Parathyroid adenoma (tissue), 2 donors: ENCODE measurements at regions not wholly inside any gene's neighbourhood (a gene's known extent, or its start where the extent isn't known, plus 50 kb on each side); places are given as distances from the start of the nearest gene placed in this dataset.

ENCODE experiments used
- H2AFZ ChIP-seq: fragments of 300-600 bp; sonication (generic); one replicate; pipeline ENCODE4 v1.7.0; 2017; ENCODE audit warnings: antibody characterized with exemption, mild to moderate bottlenecking
- H3K27ac ChIP-seq: fragments of 300-600 bp; sonication (generic); one replicate; pipeline ENCODE4 v1.7.0; 2017
- H3K27me3 ChIP-seq: fragments of 300-600 bp; sonication (generic); one replicate; pipeline ENCODE4 v1.7.0; 2017; ENCODE audit warnings: low read length; ENCODE audit not compliant: control insufficient read depth, insufficient read depth
- H3K36me3 ChIP-seq: fragments of 300-600 bp; sonication (generic); one replicate; pipeline ENCODE4 v1.7.0; 2017; ENCODE audit warnings: low read length; ENCODE audit not compliant: control insufficient read depth, insufficient read depth
- H3K4me1 ChIP-seq: fragments of 300-600 bp; sonication (generic); one replicate; pipeline ENCODE4 v1.7.0; 2017; ENCODE audit warnings: control low read depth
- H3K4me2 ChIP-seq: fragments of 300-600 bp; sonication (generic); one replicate; pipeline ENCODE4 v1.7.0; 2017; ENCODE audit warnings: low read length
- H3K4me3 ChIP-seq: fragments of 300-600 bp; sonication (generic); one replicate; pipeline ENCODE4 v1.7.0; 2017; ENCODE audit warnings: low read depth, low read length
- H3K79me2 ChIP-seq: fragments of 300-600 bp; sonication (generic); one replicate; pipeline ENCODE4 v1.7.0; 2017; ENCODE audit warnings: control low read depth
- H3K9ac ChIP-seq: fragments of 300-600 bp; sonication (generic); one replicate; pipeline ENCODE4 v1.7.0; 2017; ENCODE audit warnings: mild to moderate bottlenecking
- H3K9me3 ChIP-seq: fragments of 300-600 bp; sonication (generic); one replicate; pipeline ENCODE4 v1.7.0; 2017; ENCODE audit warnings: low read length; ENCODE audit not compliant: control insufficient read depth
- CTCF ChIP-seq: fragments of 300-600 bp; sonication (generic); IDR thresholded peaks from one replicate; pipeline ENCODE4 v1.7.0; 2017; ENCODE audit warnings: antibody characterized with exemption, mild to moderate bottlenecking
- donor health status: primary hyperparathyroidism.

- Histone ChIP-seq H3K27me3 (no peaks in the 10 kb centered on the region), H3K9ac (no peak overlapping the region), H3K4me3 (no peak overlapping the region), H3K79me2 (no peaks in the 10 kb centered on the region), H3K4me2 (no peak overlapping the region), H2AFZ (no peak overlapping the region), H3K36me3 (no peaks in the 10 kb centered on the region), H3K27ac (no peak overlapping the region), H3K4me1 (no peaks in the 10 kb centered on the region), H3K9me3 (no peaks in the 10 kb centered on the region)
- TF ChIP-seq CTCF: no peak
Measured at GRCh38 chr2:117071556-117072102, 742.9 kb upstream of the DDX18 start.

- H3K4me2 ChIP-seq: no peak overlapping the region
- no peaks in the 10 kb centered on the region for H3K9me3 ChIP-seq
- no peak for TF ChIP-seq CTCF
- H3K4me1 ChIP-seq: no peaks in the 10 kb centered on the region
- no peaks in the 10 kb centered on the region for H3K36me3 ChIP-seq
- no peaks in the 10 kb centered on the region for H3K27me3 ChIP-seq
- no peak overlapping the region for H3K27ac ChIP-seq
- no peaks in the 10 kb centered on the region for H3K79me2 ChIP-seq
- no peak overlapping the region for H3K9ac ChIP-seq
- H2AFZ ChIP-seq: no peak overlapping the region
- no peak overlapping the region for H3K4me3 ChIP-seq
Measured at GRCh38 chr2:117074756-117075155, 739.7 kb upstream of the DDX18 start.

DNA sequence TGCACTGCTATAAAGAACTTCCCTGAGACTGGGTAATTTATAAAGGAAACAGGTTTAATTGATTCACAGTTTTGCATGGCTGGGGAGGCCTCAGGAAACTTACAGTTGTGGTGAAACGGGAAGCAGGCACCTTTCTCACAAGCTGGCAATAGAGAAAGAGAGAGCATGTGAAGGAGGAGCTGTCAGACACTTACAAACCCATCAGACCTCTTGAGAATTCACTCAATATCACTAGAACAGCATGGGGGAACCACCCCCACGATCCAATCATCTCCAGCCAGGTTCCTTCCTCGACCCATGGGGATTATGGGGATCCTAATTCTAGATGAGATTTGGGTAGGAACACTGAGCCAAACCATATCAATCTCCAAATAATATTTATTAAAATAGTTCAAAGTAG lies 729.2 kb upstream of the DDX18 start:
- no peak for TF ChIP-seq CTCF

DNA sequence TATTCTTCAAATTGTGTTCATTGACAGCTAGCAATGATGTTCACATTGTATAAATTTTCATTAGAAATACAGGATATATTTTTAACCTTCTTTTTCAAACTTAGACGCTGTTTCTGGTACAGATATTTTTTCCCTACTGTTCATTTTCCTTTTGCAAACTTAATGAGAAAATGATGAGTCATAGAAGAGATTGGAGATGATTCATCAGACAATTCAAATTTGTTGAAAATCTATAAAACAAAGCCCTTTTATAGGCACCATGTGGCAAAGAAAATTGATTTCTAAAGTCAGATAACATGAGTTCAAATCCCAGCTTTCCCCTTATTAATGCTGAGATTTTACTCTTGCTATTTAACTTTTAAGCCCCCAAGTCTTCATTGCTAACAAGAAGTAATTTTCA lies 728.8 kb upstream of the DDX18 start:
- H2AFZ ChIP-seq: no peak overlapping the region
- H3K4me1 ChIP-seq: no peaks in the 10 kb centered on the region
- no peak overlapping the region for H3K9ac ChIP-seq
- H3K36me3 ChIP-seq: no peaks in the 10 kb centered on the region
- H3K79me2 ChIP-seq: no peaks in the 10 kb centered on the region
- no peak overlapping the region for H3K4me2 ChIP-seq
- no peak overlapping the region for H3K4me3 ChIP-seq
- H3K27ac ChIP-seq: no peak overlapping the region
- no peaks in the 10 kb centered on the region for H3K27me3 ChIP-seq
- peaks cover 4% of the 10 kb centered on the region for H3K9me3 ChIP-seq
- no peak for TF ChIP-seq CTCF

More for the DNA sequence above, 729.2 kb upstream of the DDX18 start:
- Histone ChIP-seq H3K9ac (no peak overlapping the region), H2AFZ (no peak overlapping the region), H3K4me1 (no peaks in the 10 kb centered on the region), H3K9me3 (peaks cover 4% of the 10 kb centered on the region), H3K27ac (no peak overlapping the region), H3K4me3 (no peak overlapping the region), H3K79me2 (no peaks in the 10 kb centered on the region), H3K4me2 (no peak overlapping the region), H3K27me3 (no peaks in the 10 kb centered on the region), H3K36me3 (no peaks in the 10 kb centered on the region)

- H3K79me2 ChIP-seq: no peaks in the 10 kb centered on the region
- H3K9me3 ChIP-seq: peaks cover 4% of the 10 kb centered on the region
- H3K27ac ChIP-seq: no peak overlapping the region
- H2AFZ ChIP-seq: no peak overlapping the region
- H3K4me2 ChIP-seq: no peak overlapping the region
- no peaks in the 10 kb centered on the region for H3K36me3 ChIP-seq
- TF ChIP-seq CTCF: no peak
- H3K27me3 ChIP-seq: no peaks in the 10 kb centered on the region
- no peak overlapping the region for H3K4me3 ChIP-seq
- no peak overlapping the region for H3K9ac ChIP-seq
- H3K4me1 ChIP-seq: no peaks in the 10 kb centered on the region
Measured at GRCh38 chr2:117086174-117086942, 728.1 kb upstream of the DDX18 start.
